GM21529 (cell line): ENCODE measurements at regions not wholly inside any gene's neighbourhood (a gene's known extent, or its start where the extent isn't known, plus 50 kb on each side); places are given as distances from the start of the nearest gene placed in this dataset.
"Not testable (repeated sequence)": the region's sequence is repeated elsewhere in the genome, so short reads cannot be mapped to it uniquely, and the experiment has no call there.

Experiments
- ATAC-seq: cut with Tn5 transposase; IDR thresholded peaks from one replicate; pipeline ENCODE4 v1.9.1; 2021; ENCODE audit not compliant: unreplicated experiment

DNA sequence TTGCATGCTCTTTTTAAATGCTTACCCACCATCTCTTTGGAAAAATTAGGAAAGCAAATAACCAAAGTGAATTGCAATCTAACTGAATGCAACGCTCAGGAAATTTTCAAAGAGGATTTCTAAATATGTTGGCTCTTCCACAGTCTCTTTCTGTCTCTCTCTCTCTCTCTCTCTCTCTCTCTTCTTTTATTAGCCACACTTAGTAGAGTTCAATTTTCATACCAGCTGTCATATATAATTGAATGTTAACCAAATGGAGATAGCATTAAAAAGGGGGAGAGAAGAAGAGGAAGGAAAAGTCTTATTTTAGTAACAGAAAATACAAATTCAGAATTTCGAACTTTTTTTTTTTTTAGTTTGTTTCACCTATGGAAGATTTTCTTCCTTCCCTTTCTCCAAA lies 235.9 kb upstream of the GBE1 start:
- no peak for ATAC-seq

DNA sequence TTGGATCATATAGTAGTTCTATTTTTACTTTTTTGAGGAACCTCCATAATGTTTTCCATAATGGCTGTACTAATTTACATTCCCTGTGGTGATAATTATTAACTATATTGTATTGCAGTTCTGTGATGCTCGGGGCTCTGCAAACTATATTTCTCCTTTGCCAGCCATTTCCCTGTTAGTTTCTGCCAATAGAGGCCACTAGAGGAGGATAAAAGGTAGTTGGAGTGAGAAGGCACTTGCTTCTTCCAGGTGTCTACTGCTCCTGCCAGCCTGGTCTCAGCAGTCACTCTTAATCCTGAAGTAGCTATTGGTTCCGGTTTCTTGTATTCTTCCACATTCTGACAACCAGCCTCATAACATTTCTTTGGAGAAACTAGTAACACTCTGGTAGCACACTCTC lies 233.9 kb upstream of the GBE1 start:
- ATAC-seq = no peak

GRCh38 chr3:81989758-81990157 lies 228.3 kb upstream of the GBE1 start:
- ATAC-seq = no peak

GRCh38 chr3:81989274-81989673 lies 227.8 kb upstream of the GBE1 start:
- ATAC-seq = no peak

- ATAC-seq = not testable (repeated sequence)
These were observed 226.0 kb upstream of the GBE1 start for GRCh38 chr3:81987412-81987811.

- no peak for ATAC-seq
These were observed 224.7 kb upstream of the GBE1 start for GRCh38 chr3:81985996-81986723.

GRCh38 chr3:81983382-81983781 lies 221.9 kb upstream of the GBE1 start:
- ATAC-seq = no peak

DNA sequence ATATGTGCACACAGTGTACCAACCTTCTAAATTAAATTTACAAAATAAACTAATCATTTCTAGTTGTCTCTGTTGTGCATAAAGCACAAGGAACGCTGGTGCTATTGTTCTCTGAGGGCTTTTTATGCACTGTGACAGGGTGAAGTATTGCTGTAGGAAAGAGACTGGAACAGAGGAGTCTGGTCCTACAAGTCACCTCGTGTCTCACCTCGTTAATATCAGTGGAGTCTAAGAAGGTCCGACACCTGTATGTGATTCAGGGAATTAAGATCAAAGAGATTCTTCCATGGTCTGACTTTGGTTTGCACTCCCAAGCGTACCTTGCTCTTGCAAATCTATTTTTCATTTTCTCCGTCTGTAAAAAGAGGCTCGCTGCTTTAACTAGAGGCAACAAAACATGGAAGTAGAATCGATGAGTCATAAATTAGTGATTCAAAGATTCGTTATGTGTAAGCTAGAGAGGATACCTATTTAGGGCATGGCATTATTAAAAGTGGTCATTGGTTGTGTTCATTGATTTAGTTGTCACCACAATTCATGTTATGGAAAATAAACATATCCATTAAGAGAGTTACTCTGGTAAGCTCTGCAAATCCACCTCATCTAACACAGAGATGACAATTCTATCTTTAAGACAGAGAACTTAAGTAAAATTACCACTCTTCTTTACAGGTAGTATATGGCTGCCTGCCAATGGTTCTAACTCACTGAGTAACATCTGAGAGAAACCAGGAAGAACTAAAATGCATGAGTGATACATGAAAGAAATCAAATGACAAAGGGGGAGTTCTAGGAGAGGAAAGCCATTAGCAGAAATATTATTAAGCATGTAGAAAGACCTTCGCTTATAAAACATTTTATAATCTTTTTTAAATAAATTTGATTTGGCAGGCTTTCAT lies 219.4 kb upstream of the GBE1 start:
- no peak for ATAC-seq

GRCh38 chr3:81974751-81975150 lies 213.3 kb upstream of the GBE1 start:
- peak; percentile 51 for ATAC-seq

DNA sequence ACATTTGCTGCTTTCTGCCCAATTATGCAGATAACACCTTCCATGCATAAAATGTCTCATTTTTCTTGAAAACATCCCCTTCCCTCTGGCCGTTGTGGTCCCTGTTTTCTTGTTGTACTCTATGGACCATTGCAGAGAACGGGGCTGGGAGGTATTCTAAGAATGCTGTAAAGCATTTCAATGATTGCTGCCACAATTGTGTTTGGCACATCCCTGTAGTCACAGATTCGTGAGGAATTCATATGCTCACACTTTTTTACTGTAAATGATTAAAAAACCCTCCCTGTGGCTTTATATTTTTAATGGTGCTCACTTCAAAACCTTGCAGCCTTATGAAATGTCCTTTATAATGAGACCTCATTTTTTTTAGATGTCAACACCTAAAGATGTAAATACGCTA lies 207.2 kb upstream of the GBE1 start:
- ATAC-seq = no peak

DNA sequence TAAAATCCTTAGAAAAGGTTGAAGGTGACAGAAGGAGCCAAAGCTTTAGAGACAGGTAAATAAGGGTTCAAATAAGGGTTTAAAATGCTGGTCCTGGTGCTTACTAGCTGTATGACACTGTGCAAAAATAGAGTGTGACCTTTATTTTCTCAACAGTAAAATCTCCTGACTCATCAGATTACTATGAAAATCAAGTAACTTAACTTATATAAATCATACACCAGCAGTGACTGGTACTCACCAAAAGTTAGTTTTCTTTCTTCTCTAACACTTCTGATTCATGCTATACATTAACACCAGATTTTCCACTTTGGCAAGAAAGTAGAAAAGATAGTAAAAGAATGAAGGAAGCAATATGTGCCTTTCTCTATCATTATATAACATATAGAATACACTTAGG lies 205.9 kb upstream of the GBE1 start:
- ATAC-seq = no peak

DNA sequence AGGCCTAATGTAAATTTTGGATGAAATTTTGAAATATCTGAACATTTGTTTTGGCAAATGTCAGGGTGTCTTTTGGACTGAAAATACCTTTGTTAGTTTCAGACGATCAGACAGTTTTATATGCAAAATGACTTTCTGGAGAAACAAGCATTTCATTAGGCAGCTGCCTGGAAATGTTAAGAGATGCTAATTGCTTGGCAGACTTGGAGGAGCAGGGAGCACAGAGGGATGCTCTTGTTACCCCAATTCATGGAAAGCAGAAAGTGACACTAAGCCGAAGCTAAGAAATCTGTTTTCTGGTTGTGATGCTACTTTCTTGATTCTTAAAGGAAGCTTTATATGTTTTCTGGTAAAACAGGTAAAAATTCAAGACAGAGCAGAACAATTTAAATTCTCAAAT lies 204.3 kb upstream of the GBE1 start:
- ATAC-seq = no peak

- ATAC-seq = no peak
These were observed 201.0 kb upstream of the GBE1 start for GRCh38 chr3:81962396-81962795.

DNA sequence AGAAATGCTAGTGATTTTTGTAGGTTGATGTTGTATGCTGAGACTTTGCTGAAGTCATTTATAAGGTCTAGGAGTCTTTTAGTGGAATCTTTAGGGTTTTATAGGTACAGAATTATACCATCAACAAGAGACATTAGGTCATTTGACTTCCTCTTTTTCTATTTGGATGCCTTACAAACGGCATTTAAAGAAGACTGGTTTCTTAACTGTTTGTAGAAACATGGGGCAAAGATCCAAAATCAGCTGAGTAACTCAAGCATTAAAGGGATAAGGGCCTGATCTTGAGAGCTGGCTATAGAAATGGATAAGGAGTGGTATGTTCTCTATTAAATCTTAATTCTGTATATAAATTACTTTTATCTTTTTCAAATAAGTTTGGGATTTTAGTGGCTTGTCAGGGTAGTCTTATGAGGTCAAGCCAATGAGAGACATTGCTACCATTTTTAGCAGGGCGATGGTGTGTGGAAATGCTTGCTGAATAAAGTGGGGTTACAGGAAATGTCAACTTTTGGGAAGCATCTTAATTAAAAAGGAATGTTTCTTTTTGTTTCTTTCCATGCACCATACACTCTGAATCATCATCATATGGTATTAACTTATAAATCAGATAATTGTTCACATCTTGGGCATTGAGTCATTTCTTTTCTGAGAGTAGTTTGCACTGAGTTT lies 197.7 kb upstream of the GBE1 start:
- ATAC-seq = no peak

DNA sequence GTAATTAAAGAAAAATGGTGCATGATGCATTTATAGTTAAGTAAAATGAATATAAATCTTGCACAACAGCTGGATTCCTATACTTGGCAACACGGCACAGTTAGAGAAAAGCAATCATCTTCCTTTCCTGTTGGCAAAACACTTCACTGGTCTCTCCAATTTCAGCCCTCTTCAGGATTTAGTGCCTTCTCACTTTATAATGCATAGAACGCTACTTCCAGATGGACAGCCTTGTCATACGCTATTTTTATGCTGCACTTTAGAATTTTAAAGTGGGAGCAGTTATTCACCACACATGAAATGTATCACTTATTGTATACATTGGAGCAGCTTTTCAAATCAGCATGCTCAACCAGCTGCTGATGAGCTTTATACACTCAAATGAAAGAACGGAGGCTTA lies 194.4 kb upstream of the GBE1 start:
- no peak for ATAC-seq

GRCh38 chr3:81953111-81953510 lies 191.7 kb upstream of the GBE1 start:
- ATAC-seq = no peak

- ATAC-seq = no peak
These were observed 190.7 kb upstream of the GBE1 start for GRCh38 chr3:81952141-81952540.

- ATAC-seq = no peak
These were observed 190.2 kb upstream of the GBE1 start for GRCh38 chr3:81951636-81952035.

DNA sequence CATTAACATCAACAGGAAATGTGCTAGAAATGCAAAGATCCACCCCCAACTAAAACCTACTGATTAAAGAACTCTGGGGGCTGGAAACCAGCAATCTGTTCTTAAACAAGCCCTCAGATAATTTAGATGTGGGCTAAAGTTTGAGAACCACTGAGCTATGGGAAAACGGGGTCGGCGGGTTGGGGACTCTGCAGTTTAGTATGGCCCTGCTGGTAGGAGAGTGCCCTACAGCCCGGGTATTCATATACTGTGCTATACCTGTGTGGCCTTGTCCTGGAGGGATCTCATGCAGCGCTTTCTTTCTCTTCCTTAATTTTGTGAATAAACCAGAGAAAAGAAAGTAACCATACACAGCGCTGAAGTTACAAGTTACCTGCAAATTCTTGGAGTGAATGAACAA lies 189.7 kb upstream of the GBE1 start:
- ATAC-seq = no peak

DNA sequence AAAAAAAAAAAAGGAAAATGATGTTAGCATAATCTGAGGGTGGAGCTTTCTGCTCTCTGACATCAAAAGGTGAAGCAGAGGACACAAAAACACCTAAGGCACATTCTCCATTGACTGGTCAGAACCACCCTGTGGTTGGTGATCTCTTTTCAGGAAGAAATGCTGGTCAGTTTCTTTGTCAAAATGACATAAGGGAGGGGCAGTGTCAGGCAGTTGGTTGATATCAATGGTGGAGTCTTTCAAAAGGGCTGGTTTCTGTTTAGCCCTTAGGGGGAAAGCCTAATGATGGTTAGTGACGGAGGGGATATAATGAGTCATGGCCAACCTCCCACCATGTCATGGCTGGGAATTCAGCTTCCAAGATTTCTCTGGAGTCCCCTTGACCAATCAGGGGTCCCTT lies 185.9 kb upstream of the GBE1 start:
- ATAC-seq = no peak

- no peak for ATAC-seq
These were observed 177.2 kb upstream of the GBE1 start for GRCh38 chr3:81938681-81939080.

- no peak for ATAC-seq
These were observed 175.4 kb upstream of the GBE1 start for GRCh38 chr3:81936817-81937216.
